ENCODE measurements at regions not wholly inside any gene's neighbourhood (a gene's known extent, or its start where the extent isn't known, plus 50 kb on each side); places are given as distances from the start of the nearest gene placed in this dataset.

DNA sequence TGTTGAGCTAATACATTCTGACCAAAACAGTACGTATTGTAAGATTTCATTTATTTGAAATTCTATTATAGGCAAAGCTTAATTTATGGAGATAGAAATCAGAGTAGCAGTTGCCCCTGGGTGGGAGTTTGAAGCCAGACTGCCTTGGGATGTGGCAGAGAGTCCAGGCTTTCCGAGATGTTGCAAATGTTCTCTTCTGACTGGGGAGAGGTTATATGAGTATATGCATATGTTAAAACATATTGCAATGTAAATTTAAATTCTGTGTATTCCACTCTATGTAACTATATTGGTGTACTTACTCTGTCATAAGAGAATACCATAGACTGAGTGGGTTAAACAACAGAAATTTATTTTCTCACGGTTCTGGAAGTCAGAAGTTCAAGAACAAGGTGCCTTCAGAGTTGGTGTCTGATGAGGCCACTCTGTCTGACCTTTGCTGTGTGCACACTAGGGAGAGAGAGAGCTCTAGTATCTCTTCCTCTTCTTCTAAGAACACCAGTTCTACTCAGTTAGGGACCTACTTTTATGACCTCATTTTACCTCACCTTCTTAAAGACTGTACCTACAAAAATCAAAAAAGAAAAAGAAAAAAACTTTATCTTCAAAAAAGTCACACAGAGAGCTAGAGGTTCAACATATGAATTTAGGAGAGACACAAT lies 299.3 kb upstream of the HS3ST1 start:
- no peak for DNase-seq

DNA sequence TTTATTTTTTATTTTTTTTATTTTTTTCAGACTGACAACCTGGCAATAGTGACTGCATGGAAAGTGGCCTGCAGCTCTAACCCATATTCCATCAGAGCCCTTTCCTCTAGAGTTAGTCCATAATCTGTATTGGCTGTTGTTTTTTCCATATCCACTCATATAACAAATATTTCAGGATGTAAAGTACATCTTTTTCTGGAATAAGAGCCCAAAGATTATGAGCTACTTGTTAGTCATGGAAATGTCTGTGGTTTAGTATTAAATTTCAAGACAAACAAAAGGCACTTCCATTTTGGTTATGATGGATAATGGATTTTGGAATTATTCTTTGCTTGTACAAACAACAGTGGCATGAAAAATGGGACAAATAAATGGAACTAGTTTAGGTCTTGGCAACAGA lies 296.0 kb upstream of the HS3ST1 start:
- no peak for DNase-seq

DNA sequence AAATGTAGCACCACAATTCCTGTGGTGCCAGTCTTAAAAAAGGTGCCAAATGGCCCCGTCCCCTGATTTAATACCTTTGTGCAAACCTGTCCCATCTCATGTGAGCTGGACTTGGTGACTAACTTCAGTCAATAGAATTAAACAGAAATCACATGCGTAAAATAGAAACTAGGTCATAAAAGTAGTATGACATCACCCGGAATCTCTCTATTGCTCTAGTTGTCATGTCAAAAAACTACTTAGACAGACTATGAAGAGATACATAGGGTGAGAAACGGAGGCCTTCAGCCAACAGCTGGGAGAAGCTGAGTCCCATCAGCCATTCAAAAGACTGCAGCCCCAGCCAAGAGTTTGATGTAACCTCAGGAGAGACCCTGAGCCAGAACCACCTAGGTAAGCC lies 293.5 kb upstream of the HS3ST1 start:
- DNase-seq = no peak

DNA sequence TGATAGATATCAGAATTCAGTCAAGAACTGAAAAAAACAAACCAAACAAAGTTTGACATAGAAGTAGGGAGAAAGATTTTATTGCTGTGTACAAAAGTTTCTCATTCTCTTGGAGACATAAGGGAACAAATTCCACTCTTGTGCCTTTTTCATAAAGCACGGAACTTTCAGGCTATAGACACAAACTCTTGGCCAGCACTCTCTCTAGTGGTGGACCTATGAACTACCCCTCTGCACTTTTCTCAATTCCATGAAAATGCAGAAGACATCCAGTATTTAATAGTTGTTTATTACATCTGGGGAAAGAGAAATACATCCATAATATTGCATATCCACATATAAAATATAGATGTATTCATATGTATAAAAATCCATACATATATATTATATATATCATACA lies 291.6 kb upstream of the HS3ST1 start:
- DNase-seq = no peak

DNA sequence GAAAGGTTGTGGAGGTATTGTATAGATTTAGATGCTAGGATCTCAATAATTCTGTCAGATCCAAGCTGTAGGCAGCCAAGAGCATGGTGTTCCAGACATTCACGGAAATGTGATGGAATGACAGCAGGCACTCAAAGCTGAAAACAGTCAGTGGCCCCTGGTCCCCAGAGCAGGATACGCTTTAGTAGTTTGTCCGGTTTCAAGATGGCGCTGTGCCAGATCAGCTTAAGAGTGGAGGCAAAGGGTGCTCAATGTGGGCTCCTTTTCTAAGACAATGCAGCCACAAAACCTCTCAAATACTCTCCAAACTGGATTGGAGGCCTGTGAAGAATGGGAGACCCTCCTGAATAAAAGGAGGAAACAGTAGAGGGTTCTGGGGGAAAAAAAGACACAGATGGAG lies 291.2 kb upstream of the HS3ST1 start:
- DNase-seq = no peak

DNA sequence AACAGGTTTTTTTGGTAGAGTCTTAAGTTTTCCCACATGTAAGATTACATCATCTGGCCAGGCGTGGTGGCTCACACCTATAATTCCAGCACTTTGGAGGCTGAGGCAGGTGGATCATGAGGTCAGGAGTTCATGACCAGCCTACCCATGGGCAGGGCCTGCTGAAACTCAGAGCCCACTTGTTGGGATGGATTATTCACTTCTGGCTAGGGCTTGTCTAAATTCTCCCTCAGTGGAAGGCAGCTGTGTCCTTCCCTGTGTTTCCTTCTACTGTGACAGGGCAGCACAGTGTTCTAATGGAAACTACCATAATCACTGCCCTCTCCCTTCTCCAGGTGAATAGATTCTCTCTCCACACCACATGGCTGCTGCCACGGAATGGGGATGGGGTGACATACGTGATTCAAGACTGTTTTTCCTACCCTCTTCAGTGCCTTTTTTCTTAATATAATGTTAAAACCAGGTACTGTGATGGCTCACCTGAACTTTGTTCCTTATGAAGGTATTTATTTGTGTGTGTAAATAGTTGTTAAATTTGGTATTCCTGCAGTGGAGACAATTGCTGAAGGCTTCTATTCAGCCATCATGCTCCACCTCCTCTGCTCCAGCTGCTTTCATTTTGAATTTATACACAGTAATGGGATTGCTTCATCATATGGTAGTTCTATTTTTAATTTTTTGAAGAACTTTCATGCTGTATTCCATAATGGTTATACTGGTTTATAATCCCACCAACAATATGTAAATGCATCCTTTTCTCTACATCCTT lies 287.2 kb upstream of the HS3ST1 start:
- no peak for DNase-seq

DNA sequence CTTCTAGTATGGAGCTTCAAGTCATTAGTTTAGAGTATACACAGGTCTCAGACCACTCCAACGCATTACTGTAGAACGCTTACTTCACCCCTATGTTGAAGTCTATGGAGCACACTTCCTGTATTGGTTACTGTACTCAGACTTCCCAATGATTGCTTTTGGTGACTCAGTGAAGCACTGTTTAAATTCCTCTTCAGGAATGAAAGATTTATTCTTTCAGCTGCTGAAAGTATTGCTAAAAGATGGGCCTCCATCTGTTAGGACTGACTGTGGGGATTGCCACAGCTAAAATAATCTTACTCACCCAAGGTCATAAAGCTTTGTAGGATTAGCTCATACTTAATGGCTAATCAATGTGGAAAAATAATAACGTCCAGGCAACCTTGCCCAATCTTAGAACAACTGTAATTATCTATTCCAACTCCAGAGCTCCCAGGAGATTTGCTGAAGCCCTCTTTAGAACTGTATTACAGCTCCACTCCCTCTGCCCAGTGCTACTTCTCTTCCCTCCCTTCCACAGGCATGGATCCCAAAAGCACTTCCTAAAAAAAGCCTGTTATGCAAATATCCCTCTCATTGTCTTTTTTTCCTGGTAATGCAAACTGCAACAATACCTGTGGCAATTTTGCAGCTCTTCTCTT lies 281.9 kb upstream of the HS3ST1 start:
- no peak for DNase-seq

DNA sequence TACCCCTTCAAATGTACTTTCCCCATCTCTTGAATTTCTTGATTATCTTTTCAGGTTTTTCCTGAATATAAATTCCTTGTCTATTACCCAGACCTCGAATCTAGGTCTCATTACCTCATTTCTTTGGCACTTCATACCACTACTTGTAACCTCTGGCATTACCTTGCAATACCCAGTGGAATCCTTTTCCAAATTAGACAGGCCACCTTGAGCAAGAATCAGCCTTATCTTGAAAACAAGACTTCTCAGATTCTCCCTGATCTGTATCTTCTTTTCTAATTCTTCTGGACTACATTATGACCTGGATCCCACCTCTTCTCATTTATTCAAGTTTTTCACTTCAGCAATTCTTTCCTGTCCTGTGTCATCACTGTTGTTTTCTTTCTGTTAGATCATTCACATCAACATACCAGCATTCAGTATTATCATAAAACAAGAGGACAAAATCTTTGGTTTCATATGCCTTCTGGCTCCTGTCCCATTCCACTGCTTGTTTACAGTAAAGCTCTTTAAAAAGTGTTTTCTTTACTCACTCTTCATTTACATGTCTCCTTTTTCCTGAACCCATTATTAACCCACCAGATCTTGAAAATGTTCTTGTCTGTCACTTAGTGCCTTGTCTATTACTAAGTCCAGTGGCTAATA lies 275.6 kb upstream of the HS3ST1 start:
- DNase-seq = no peak

DNA sequence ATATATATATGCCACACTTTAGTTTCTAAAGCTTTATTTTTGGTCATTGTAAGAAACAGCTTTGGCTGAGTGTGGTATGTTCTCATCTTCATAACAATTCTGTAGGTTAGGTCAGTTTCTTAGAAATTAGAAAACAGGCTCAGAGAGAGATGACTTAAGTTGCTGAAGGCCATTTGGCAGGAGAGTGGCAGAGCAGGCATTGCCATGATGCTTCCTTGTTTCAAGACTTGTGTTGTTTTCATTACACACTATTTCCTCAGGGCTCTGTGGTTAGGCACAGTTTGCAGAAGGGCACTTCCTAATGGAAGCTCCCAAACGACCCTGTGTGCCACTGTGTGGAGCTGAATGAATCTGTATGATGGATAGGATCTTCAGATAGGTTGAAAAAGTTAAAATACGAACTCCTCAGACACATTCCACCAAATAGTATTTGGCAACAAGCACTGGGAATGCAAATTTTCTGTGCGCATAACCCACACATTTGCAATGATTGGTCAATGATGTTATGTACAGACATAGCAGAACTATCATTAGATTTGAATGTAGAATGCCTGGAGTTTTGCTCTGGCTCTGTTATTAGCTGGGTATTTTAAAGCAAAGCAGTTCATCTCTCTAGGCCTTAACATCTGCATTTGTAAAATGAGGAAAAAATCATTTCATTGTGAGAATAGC lies 274.3 kb upstream of the HS3ST1 start:
- no peak for DNase-seq

DNA sequence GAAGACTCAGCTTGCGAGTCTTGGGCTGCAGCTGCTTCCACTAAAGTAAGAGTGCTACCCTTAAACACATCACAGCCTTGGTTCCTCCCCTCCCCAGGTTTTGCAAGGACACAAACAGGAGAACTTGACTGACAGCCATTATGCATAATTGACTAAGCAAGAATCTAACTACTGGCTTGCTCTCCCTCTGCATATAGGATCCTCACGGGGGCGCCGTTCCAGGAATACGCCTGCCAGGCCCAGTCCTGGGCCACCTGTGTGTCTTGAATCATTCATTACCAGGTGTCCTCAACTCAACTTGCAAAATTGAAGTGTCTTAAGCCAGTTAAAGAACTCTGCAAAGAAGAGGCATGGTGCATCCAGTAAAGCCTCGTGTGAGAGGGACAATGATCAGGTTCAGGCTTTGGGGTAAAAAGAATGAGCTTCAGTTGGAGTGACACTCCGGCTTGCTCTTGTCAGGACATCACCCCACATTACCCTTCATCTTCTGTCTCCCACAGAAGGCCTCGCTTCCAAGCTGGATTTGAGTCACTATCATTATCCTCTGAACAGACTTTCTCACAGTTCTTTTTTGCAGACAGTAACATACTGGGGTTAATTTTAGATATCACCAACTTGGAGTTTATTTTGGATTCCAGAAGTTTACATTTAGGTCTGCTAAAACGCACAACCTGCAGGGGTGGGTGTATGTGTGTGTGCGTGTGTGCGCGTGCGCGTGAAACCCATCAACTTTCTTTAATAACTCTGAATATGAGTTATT lies 273.5 kb upstream of the HS3ST1 start:
- DNase-seq = no peak

DNA sequence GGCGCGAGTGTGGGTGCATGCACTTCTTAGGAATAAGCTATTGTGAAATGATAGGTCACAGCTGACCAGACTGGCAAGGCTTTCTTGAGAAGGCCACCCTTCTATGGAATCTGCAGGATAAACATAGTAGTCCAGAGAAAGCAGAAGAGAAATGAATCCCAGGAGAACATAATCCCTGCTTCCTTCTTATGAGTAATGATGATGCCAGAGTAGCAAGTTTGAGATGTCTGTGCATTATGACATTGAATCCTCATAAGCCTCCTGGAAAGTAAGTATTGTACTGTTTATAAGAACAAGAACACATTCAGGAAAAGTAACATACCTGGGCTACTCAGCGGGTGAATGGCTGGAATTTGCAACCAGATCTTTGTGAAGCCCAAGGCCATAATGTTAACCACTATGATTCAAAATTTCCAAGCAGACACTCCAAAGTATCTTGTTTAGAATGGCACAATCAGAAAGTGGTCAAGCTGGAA lies 272.1 kb upstream of the HS3ST1 start:
- DNase-seq = no peak

DNA sequence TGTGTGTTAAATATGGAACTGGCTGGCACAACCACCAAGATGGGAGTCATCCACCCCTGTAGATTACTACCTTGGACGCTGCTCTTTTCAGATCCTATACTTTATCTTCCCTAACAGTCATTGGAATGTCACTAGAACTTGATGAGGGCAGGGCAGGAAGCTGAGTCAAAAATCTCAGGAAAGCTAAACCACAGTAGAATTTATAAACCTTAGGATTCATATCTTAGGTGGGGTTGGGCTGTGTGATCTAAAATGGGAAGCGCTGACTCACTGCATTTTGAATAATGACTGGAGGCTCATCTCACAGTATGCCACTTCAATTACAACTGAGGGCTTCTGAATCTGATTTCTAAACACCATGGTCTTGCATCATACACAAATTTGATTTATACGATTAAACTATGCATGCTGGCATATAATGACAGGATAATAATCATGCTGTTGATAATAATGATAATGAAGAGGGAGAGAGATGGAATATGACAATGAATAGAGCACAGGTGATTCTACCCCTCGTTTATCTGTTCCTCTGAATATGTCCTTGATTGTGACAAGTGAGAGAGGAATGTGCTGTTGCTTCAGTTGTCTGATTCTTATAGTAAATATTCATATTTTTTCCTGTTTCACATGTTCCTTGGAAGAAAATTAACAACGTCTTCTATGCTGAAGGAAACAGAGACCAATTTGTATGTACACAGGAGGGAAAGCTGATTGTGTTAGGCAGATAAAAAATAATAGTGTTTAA lies 270.3 kb upstream of the HS3ST1 start:
- no peak for DNase-seq

DNA sequence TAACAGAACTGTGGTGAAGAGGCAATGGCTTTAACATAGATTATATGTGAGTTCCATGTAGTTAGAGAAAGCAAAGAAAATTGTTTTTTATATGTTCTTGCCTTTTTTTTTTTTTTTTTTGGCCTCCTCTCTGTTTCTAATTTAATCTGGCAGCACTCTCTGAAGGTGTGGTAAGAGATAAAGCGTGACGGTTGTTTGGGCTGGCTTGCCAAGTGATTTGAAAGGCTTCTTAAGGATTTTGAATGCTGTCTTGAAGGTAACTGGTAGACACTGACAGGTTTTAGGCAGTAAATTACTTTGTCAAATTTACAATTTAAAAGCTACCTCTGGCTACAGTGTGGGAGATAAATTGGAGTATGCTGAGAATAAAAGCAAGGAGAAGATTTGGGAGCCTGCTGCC lies 269.3 kb upstream of the HS3ST1 start:
- no peak for DNase-seq

DNA sequence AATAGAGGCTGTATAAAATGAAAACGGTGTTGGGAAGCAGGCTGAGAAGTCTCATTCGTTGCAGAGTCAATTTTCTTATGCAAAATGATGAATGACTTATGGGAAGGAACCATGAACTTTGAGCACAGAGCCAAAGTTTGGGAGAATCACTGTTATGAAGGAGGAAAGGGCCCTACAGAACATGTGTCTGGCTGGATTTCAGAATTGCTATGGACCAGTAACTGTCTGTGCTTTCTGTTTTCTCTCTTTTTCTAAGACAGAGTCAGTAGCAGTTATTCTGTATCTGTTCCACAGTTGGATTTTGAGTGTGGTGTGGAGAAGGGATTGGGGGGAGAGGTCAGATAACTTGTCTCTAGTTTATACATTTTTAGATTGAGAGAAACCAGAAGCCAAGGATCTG lies 265.0 kb upstream of the HS3ST1 start:
- DNase-seq = no peak

DNA sequence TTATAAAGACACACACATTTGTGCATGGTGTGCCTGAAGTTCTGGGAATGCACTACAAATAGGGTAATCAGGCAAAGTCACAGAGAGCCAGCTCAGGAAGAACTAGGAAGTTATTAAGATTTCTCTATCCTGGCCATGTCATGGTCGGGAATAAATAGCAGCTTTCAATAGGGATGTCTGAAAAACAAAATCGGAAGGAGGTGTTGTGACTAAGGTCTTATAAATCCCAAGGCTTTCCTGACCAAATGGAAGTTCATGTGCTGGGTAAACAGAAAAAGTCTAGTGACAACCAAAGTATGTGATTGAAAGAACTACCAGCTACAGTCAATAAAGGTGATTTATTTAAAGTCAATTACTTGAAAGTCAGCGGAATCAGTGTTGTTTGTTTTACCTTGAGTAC lies 262.5 kb upstream of the HS3ST1 start:
- DNase-seq = no peak

DNA sequence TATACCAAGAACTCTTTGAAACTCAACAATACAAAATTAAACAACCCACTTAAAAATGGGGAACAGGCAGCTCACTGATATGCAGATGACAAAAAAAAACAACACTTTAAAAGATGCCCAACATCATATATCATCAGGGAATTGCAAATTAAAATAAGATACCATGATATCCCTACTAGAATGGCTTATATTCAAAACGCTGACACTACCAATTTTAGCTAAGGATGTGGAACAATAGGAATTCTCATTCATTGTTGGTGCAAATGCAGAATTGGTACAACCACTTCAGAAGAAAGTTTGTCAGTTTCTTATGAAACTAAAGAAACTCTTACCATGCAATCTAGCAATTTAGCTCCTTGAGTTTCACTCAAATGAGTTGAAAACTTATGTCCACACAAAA lies 259.0 kb upstream of the HS3ST1 start:
- no peak for DNase-seq

DNA sequence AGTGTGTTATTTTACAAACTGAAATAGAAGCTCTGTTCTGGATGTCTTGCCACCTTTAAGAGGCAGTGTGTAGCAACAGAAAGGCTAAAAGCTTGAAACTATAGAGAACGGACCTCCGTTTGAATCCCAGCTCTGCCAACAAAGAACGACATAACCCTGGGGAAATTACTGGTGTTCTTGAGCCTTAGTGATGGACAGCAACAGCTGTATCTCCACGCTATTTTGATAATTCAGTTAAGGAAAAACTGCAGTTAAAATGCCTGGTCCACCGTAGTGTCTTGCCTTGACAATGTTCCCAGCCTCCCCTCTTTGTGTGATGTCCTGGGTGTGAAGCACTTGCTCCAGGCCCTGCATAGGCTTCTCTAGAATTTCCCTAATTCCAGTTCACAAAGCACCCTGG lies 256.8 kb upstream of the HS3ST1 start:
- DNase-seq = no peak

DNA sequence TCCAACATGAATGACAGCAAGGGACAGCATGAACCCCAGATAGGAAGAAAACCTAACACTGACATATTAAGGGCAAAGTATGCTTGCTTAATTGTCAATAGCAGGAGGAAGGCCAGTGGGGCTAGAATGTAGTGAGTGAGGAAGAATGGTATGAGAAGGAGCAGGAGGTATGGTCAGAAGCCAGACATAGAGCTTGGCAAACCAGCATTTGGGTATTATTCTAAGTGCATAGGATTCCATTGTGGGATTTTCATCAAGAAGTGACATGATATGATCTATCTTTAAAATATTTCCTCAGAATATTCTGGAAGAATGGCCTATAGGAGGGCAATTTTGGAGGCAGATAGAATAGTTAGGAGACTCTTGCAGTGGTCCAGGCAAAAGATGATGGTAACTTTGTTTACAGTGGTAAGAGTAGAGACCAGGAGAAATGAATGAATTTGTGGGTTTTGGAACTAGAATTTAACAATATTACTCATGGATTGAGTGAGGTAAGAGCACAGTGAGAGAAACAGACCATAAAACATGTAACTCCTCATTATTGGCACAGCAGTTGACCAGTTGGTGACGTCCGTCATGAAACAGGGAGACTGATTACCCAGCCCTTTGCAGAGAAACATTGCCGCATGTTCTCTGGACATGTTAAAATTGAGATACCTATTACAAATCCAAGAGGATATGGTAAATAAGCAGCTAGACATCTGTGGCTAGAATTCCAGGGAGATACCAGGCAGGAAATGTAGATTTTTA lies 246.5 kb upstream of the HS3ST1 start:
- no peak for DNase-seq

DNA sequence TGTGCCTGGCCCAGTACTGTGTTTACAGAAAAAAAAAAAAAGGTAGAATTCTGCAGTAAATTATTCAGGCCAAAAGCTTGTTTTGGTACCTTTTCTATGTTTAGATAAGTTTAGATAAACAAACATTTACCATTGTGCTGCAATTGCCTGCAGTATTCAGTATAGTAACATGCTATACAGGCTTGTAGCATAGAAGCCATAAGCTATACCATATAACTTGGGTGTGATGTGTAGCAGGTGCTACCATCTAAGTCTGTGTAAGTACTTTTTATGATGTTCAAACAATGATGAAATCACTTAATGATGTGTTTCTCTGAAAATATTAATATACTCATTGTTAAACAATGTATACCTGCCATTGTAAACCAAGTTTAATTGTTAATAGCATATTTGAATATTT lies 241.6 kb upstream of the HS3ST1 start:
- no peak for DNase-seq

DNA sequence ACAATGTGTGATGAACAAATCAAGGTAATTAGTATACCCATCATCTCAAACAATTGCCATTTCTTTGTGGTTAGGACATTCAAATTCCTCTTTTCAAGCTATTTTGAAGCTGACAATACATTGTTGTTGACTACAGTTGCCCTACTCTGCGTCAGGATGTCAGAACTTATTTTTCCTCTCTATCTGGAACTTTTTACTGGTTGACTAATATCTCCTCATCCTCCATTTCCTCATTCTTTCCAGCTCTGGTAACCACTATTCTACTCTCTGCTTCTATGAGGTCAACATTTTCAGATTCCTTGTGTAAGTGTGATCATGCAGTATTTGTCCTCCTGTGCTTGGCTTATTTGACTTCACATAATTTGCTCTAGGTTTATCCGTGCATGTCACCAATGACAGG lies 240.5 kb upstream of the HS3ST1 start:
- DNase-seq = no peak

DNA sequence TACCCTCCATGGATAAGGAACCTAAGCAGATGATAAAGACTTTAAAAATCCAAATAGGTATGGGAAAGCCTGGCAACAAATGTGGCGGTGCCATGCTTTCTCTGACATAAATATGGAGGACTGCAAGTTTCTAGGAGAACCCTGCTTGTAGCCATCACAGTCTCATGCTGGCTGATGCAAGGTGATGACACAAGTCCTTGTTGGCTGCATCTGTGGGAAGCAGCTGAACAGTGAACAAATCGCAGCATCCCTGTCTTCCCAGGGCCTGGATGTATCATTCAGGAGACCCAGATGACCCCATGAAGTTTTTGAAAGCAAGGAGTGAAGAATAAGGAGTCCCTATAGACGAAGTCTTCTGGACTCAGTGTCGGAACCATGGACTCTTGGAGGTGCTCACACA lies 234.4 kb upstream of the HS3ST1 start:
- DNase-seq = no peak
